ENCODE measurements at regions not wholly inside any gene's neighbourhood (a gene's known extent, or its start where the extent isn't known, plus 50 kb on each side); places are given as distances from the start of the nearest gene placed in this dataset.

DNA sequence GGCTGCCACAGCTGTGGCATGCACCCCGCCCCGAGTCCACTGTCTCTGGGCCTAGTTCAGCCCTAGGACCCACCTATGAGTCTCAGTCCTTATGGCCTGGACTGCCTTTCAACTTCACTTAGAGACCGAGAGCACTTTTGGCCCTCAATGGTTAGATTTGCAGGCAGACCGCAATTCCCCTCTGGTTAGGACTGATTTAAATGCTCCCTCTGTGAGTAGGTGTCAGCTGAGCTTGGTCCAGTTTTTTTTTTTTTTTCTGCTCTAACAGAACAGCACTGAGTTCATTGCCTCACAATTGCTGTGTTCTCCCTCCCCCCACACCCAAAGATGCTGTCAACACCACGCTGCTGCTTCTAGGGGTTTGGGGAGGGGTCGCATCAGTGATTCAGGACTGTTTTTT is 143.2 kb downstream of the BMP15 start:
- TF ChIP-seq, protein P1, sequence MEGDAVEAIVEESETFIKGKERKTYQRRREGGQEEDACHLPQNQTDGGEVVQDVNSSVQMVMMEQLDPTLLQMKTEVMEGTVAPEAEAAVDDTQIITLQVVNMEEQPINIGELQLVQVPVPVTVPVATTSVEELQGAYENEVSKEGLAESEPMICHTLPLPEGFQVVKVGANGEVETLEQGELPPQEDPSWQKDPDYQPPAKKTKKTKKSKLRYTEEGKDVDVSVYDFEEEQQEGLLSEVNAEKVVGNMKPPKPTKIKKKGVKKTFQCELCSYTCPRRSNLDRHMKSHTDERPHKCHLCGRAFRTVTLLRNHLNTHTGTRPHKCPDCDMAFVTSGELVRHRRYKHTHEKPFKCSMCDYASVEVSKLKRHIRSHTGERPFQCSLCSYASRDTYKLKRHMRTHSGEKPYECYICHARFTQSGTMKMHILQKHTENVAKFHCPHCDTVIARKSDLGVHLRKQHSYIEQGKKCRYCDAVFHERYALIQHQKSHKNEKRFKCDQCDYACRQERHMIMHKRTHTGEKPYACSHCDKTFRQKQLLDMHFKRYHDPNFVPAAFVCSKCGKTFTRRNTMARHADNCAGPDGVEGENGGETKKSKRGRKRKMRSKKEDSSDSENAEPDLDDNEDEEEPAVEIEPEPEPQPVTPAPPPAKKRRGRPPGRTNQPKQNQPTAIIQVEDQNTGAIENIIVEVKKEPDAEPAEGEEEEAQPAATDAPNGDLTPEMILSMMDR (IDR thresholded peaks at IDR 0.05) = no peak
- TF ChIP-seq POLR2A (IDR thresholded peaks at IDR 0.05) = no peak
